GM21423 (cell line): ENCODE measurements at regions not wholly inside any gene's neighbourhood (a gene's known extent, or its start where the extent isn't known, plus 50 kb on each side); places are given as distances from the start of the nearest gene placed in this dataset.
"Not testable (repeated sequence)": the region's sequence is repeated elsewhere in the genome, so short reads cannot be mapped to it uniquely, and the experiment has no call there.

Source experiments
- ATAC-seq: cut with Tn5 transposase; IDR thresholded peaks from one replicate; pipeline ENCODE4 v1.9.1; 2021; ENCODE audit warnings: mild to moderate bottlenecking, moderate library complexity; ENCODE audit not compliant: unreplicated experiment

GRCh38 chr7:149683898-149684297 lies 89.5 kb downstream of the ZNF467 start:
- no peak for ATAC-seq

GRCh38 chr7:149683181-149683580 lies 90.2 kb downstream of the ZNF467 start:
- no peak for ATAC-seq

- no peak for ATAC-seq
Measured at GRCh38 chr7:149682038-149682437, 91.3 kb downstream of the ZNF467 start.

GRCh38 chr7:149681274-149681673 lies 92.1 kb downstream of the ZNF467 start:
- no peak for ATAC-seq

GRCh38 chr7:149680331-149681025 lies 92.9 kb downstream of the ZNF467 start:
- no peak for ATAC-seq

GRCh38 chr7:149674728-149675385 lies 98.5 kb downstream of the ZNF467 start:
- ATAC-seq = not testable (repeated sequence)

- no peak for ATAC-seq
Measured at GRCh38 chr7:149673006-149673405, 100.4 kb downstream of the ZNF467 start.

GRCh38 chr7:149670288-149670687 lies 103.1 kb downstream of the ZNF467 start:
- no peak for ATAC-seq

GRCh38 chr7:149669121-149669818 lies 104.1 kb downstream of the ZNF467 start:
- ATAC-seq = no peak

- ATAC-seq = no peak
Measured at GRCh38 chr7:149666360-149666945, 106.9 kb downstream of the ZNF467 start.

- ATAC-seq = not testable (repeated sequence)
Measured at GRCh38 chr7:149665618-149666017, 107.8 kb downstream of the ZNF467 start.

- ATAC-seq = no peak
Measured at GRCh38 chr7:149664666-149665065, 108.7 kb downstream of the ZNF467 start.

- ATAC-seq = no peak
Measured at GRCh38 chr7:149664176-149664575, 109.2 kb downstream of the ZNF467 start.

GRCh38 chr7:149662591-149663095 lies 110.7 kb downstream of the ZNF467 start:
- no peak for ATAC-seq

- no peak for ATAC-seq
Measured at GRCh38 chr7:149655784-149656183, 117.6 kb downstream of the ZNF467 start.

GRCh38 chr7:149654588-149654987 lies 118.8 kb downstream of the ZNF467 start:
- no peak for ATAC-seq

GRCh38 chr7:149650190-149650589 lies 123.2 kb downstream of the ZNF467 start:
- not testable (repeated sequence) for ATAC-seq

GRCh38 chr7:149644754-149645153 lies 128.6 kb downstream of the ZNF467 start:
- no peak for ATAC-seq

GRCh38 chr7:149642589-149642988 lies 130.8 kb downstream of the ZNF467 start:
- no peak for ATAC-seq

- no peak for ATAC-seq
Measured at GRCh38 chr7:149638566-149639320, 134.6 kb downstream of the ZNF467 start.
